Adrenal gland (tissue), 5 donors: ENCODE measurements at regions not wholly inside any gene's neighbourhood (a gene's known extent, or its start where the extent isn't known, plus 50 kb on each side); places are given as distances from the start of the nearest gene placed in this dataset.

ENCODE experiments used
- POLR2A ChIP-seq, 2 donors: fragments of 450-650 bp; IDR thresholded peaks; one replicate each; pipeline ENCODE4 v1.6.1; 2017; ENCODE audit warnings: antibody characterized with exemption in 2 of 2, mild to moderate bottlenecking in 2 of 2, moderate library complexity in 1 of 2
- TF ChIP-seq, protein P1 (sequence below), 6 experiments: fragments of 450-650 bp in 4 of 6; fragments of 200-600 bp in 2 of 6; sonication (generic) in 1 of 6; IDR thresholded peaks; 1 replicate in 5 of 6; 2 replicates in 1 of 6; pipeline versions ENCODE4 v1.5.1 to v1.8.0; 2016 to 2021; ENCODE audit warnings: antibody characterized with exemption in 6 of 6, mild to moderate bottlenecking in 2 of 6, moderate library complexity in 1 of 6
- donor health status: DM: no; HTN: no; CAD: no.

DNA sequence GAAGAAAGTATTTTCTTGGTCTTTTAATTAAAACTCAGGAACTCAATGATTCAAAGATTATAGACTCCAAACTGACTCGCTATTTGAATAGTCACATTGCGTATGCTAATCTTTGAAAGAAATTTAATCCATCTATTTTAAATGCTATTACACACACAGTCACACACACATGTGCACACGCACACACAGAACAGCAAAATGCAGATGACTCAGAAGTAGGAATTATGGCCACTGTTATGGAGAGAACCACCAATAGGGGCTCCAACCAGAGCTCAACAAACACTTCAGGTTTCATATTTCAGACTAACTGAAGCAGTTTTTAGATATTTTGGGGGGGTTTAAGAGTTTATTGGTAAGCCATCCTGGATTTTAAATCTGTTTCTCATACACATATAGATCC, 1917.9 kb downstream of the EFNA5 start:
- TF ChIP-seq POLR2A (IDR thresholded peaks at IDR 0.05), result no peak
- TF ChIP-seq, protein P1, sequence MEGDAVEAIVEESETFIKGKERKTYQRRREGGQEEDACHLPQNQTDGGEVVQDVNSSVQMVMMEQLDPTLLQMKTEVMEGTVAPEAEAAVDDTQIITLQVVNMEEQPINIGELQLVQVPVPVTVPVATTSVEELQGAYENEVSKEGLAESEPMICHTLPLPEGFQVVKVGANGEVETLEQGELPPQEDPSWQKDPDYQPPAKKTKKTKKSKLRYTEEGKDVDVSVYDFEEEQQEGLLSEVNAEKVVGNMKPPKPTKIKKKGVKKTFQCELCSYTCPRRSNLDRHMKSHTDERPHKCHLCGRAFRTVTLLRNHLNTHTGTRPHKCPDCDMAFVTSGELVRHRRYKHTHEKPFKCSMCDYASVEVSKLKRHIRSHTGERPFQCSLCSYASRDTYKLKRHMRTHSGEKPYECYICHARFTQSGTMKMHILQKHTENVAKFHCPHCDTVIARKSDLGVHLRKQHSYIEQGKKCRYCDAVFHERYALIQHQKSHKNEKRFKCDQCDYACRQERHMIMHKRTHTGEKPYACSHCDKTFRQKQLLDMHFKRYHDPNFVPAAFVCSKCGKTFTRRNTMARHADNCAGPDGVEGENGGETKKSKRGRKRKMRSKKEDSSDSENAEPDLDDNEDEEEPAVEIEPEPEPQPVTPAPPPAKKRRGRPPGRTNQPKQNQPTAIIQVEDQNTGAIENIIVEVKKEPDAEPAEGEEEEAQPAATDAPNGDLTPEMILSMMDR (IDR thresholded peaks at IDR 0.05), result no peak
